HepG2 (cell line): ENCODE measurements at regions not wholly inside any gene's neighbourhood (a gene's known extent, or its start where the extent isn't known, plus 50 kb on each side); places are given as distances from the start of the nearest gene placed in this dataset.

Source experiments
- ASH2L ChIP-seq: fragments of 300-600, 200-600 bp; sonication (generic); IDR thresholded peaks from 2 replicates; pipeline ENCODE4 v1.7.0; 2017; ENCODE audit warnings: low read depth, mild to moderate bottlenecking, moderate library complexity, mixed read lengths, low read length; ENCODE audit not compliant: insufficient read length
- CBX2 ChIP-seq, 2 experiments: fragments of 200-600 bp in 1 of 2; sonication (generic); formaldehyde crosslinking in 1 of 2; IDR thresholded peaks; 2 replicates each; pipeline versions ENCODE4 v1.7.0 to v1.8.1; 2018 to 2022; ENCODE audit warnings: low read depth in 2 of 2, low read length in 1 of 2, mild to moderate bottlenecking in 1 of 2, missing genetic modification reagents in 1 of 2
- KDM5B ChIP-seq: sonication (generic); formaldehyde crosslinking; IDR thresholded peaks from 2 replicates; pipeline ENCODE4 v1.4.0; 2020; ENCODE audit warnings: missing genetic modification reagents, mild to moderate bottlenecking, borderline replicate concordance
- LCORL ChIP-seq, 2 experiments: fragments of 450-650 bp in 1 of 2; sonication (generic) in 1 of 2; formaldehyde crosslinking in 1 of 2; IDR thresholded peaks; 2 replicates each; pipeline versions ENCODE4 v1.5.0 to v1.6.1; 2017 to 2020; ENCODE audit warnings: antibody characterized with exemption in 1 of 2, missing genetic modification reagents in 1 of 2
- MTF1 ChIP-seq: sonication (generic); formaldehyde crosslinking; IDR thresholded peaks from 2 replicates; pipeline ENCODE4 v1.5.0; 2020; ENCODE audit warnings: missing genetic modification reagents
- SMC3 ChIP-seq: IDR thresholded peaks from 2 replicates; pipeline ENCODE4 v1.6.1; 2011; ENCODE audit warnings: low read length, improper control_type of control experiment
- SNAI1 ChIP-seq: sonication (generic); formaldehyde crosslinking; IDR thresholded peaks from 2 replicates; pipeline ENCODE4 v1.5.0; 2020; ENCODE audit warnings: mild to moderate bottlenecking, missing genetic modification reagents, borderline replicate concordance
- SRY ChIP-seq: sonication (generic); formaldehyde crosslinking; IDR thresholded peaks from 2 replicates; pipeline ENCODE4 v1.8.0; 2022; ENCODE audit warnings: mild to moderate bottlenecking, missing genetic modification reagents
- ZFP1 ChIP-seq: IDR thresholded peaks from 2 replicates; pipeline ENCODE4 v1.6.1; 2016
- ZNF292 ChIP-seq: sonication (generic); formaldehyde crosslinking; IDR thresholded peaks from 2 replicates; pipeline ENCODE4 v1.8.1; 2022; ENCODE audit warnings: mild to moderate bottlenecking, low read depth, missing genetic modification reagents, borderline replicate concordance
- ZNF567 ChIP-seq: sonication (generic); formaldehyde crosslinking; IDR thresholded peaks from 2 replicates; pipeline ENCODE4 v1.8.1; 2023; ENCODE audit warnings: mild to moderate bottlenecking, missing genetic modification reagents, borderline replicate concordance
- ZNF709 ChIP-seq: sonication (generic); formaldehyde crosslinking; IDR thresholded peaks from 2 replicates; pipeline ENCODE4 v1.5.0; 2020; ENCODE audit warnings: mild to moderate bottlenecking, missing genetic modification reagents
- TF ChIP-seq, protein P1 (sequence below): sonication (generic); formaldehyde crosslinking; IDR thresholded peaks from 2 replicates; pipeline ENCODE4 v1.8.1; 2022; ENCODE audit warnings: mild to moderate bottlenecking, missing genetic modification reagents
- TF ChIP-seq, protein P2 (sequence below): sonication (generic); formaldehyde crosslinking; IDR thresholded peaks from 2 replicates; pipeline ENCODE4 v1.5.1; 2020; ENCODE audit warnings: mild to moderate bottlenecking, missing genetic modification reagents, moderate library complexity
- TF ChIP-seq, protein P3 (sequence below): sonication (generic); formaldehyde crosslinking; IDR thresholded peaks from 2 replicates; pipeline ENCODE4 v1.4.0; 2020; ENCODE audit warnings: missing genetic modification reagents; ENCODE audit errors: not compliant biosample characterization

DNA sequence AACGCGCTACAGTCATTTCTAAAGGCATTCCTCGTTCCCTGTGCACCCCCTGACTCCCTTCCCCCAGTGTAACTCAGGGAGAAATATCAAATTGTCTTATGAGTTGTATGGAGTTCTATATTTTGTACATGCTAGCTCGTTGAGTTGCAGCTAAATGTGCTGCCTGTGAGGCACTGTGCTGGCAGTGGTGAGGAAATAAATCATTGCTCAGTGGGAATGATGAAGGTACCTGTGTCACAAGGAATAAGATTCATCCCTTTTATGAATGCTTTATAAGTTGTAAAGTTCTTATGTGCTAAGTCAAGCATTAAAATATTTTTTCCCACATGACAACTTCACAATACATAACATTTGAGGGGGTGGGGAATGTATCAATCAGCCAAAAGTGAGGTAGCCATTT, 939.6 kb upstream of the CRIM1 start (continued):
- TF ChIP-seq CBX2 (IDR thresholded peaks at IDR 0.05; ENCODE audit: low read depth, low read length), result no peak
- no peak for TF ChIP-seq CBX2 (CRISPR knock-in tag; IDR thresholded peaks at IDR 0.05; ENCODE audit: low read depth)
- TF ChIP-seq ZNF567 (CRISPR knock-in tag), result no peak
- TF ChIP-seq ZFP1 (CRISPR knock-in tag), result no peak
- no peak for TF ChIP-seq ZNF292 (CRISPR knock-in tag)
- TF ChIP-seq KDM5B (CRISPR knock-in tag), result no peak
- TF ChIP-seq, protein P1, sequence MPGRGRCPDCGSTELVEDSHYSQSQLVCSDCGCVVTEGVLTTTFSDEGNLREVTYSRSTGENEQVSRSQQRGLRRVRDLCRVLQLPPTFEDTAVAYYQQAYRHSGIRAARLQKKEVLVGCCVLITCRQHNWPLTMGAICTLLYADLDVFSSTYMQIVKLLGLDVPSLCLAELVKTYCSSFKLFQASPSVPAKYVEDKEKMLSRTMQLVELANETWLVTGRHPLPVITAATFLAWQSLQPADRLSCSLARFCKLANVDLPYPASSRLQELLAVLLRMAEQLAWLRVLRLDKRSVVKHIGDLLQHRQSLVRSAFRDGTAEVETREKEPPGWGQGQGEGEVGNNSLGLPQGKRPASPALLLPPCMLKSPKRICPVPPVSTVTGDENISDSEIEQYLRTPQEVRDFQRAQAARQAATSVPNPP (CRISPR knock-in tag), result no peak
- no peak for TF ChIP-seq MTF1 (CRISPR knock-in tag)
- no peak for TF ChIP-seq ZNF709 (CRISPR knock-in tag)
- no peak for TF ChIP-seq SRY (CRISPR knock-in tag)
- TF ChIP-seq, protein P2, sequence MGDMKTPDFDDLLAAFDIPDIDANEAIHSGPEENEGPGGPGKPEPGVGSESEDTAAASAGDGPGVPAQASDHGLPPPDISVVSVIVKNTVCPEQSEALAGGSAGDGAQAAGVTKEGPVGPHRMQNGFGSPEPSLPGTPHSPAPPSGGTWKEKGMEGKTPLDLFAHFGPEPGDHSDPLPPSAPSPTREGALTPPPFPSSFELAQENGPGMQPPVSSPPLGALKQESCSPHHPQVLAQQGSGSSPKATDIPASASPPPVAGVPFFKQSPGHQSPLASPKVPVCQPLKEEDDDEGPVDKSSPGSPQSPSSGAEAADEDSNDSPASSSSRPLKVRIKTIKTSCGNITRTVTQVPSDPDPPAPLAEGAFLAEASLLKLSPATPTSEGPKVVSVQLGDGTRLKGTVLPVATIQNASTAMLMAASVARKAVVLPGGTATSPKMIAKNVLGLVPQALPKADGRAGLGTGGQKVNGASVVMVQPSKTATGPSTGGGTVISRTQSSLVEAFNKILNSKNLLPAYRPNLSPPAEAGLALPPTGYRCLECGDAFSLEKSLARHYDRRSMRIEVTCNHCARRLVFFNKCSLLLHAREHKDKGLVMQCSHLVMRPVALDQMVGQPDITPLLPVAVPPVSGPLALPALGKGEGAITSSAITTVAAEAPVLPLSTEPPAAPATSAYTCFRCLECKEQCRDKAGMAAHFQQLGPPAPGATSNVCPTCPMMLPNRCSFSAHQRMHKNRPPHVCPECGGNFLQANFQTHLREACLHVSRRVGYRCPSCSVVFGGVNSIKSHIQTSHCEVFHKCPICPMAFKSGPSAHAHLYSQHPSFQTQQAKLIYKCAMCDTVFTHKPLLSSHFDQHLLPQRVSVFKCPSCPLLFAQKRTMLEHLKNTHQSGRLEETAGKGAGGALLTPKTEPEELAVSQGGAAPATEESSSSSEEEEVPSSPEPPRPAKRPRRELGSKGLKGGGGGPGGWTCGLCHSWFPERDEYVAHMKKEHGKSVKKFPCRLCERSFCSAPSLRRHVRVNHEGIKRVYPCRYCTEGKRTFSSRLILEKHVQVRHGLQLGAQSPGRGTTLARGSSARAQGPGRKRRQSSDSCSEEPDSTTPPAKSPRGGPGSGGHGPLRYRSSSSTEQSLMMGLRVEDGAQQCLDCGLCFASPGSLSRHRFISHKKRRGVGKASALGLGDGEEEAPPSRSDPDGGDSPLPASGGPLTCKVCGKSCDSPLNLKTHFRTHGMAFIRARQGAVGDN (CRISPR knock-in tag), result no peak
- TF ChIP-seq ASH2L, result no peak
- no peak for TF ChIP-seq SNAI1 (CRISPR knock-in tag)
- TF ChIP-seq, protein P3, sequence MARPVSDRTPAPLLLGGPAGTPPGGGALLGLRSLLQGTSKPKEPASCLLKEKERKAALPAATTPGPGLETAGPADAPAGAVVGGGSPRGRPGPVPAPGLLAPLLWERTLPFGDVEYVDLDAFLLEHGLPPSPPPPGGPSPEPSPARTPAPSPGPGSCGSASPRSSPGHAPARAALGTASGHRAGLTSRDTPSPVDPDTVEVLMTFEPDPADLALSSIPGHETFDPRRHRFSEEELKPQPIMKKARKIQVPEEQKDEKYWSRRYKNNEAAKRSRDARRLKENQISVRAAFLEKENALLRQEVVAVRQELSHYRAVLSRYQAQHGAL (CRISPR knock-in tag), result no peak
- TF ChIP-seq LCORL (IDR thresholded peaks at IDR 0.05), result no peak
- no peak for TF ChIP-seq LCORL (CRISPR knock-in tag; IDR thresholded peaks at IDR 0.05)
- no peak for TF ChIP-seq SMC3
